Cardiac septum (tissue), 1 donor: ENCODE measurements at regions not wholly inside any gene's neighbourhood (a gene's known extent, or its start where the extent isn't known, plus 50 kb on each side); places are given as distances from the start of the nearest gene placed in this dataset.
"Not testable (repeated sequence)": the region's sequence is repeated elsewhere in the genome, so short reads cannot be mapped to it uniquely, and the experiment has no call there.

Experiments used
- DNase-seq: peaks from one replicate; pipeline ENCODE4 v3.0.0-alpha.2; 2020; ENCODE audit warnings: low spot score
- intact Hi-C: fragments of 100-400 bp; cut with DNase I; formaldehyde crosslinking; loops from one replicate; pipeline ENCODE4 v1.14.0; 2022
- donor health status: DM: no; HTN: no; CAD: no.

DNA sequence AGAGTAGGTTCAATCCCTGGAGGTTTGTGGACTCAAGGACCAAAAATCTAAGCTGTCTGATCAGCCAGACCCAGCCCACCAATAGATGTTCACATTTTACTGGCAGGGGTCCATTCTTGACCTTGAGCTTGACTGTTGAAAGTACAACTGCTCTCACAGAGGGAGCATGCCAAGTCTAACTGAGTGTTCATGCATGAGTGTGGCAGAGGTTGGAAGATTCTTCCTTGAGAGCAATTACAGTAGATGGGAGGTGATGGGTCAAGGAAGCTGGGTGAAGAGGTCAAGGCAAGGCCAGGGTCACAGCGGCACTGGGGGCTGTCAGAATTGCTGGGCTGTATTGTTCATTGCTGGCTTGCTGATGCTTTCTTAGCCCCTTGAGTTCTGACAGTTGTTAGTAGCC, 202.8 kb upstream of the SVIL start:
- intact Hi-C loops: no loop called here
- DNase-seq: no peak

DNA sequence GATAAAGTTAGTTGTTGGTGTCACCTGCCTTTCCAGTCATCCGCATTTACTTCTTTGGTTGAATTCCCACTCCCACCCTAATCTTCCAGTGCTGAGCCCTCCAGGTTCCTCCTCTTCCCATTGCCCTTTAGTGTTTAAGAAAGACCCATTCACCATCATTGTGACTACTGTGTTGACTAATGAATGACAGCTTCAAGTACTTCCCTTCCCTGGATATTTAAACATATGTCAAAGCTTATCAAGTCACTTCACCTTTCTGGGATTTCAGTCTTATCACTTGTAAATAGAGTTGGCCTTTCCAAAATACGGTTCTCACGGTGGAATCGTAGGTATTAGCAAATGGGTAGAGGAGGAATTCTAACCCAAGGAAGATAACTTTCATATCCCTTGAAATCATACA, 201.6 kb upstream of the SVIL start:
- intact Hi-C loops: no loop called here
- DNase-seq: no peak

DNA sequence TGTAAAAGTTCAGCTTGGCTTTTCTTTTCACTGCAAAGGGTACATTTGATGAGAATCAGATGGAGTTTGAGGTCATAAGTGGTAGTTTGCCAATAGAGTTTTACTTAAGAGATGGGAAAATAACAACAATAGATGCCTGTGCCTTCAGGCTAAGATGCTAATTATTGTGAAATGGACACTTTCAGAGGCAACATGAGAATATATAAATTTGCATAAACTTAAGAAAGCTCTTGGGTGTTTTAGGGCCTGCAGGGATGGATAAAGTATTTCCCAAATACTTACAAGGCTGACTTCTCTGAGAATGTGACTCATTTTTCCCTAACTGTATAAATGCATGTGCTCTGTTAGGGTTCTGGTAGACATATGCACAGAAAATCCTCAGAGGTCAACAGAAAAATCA, 200.3 kb upstream of the SVIL start:
- intact Hi-C loops: no loop called here
- no peak for DNase-seq

DNA sequence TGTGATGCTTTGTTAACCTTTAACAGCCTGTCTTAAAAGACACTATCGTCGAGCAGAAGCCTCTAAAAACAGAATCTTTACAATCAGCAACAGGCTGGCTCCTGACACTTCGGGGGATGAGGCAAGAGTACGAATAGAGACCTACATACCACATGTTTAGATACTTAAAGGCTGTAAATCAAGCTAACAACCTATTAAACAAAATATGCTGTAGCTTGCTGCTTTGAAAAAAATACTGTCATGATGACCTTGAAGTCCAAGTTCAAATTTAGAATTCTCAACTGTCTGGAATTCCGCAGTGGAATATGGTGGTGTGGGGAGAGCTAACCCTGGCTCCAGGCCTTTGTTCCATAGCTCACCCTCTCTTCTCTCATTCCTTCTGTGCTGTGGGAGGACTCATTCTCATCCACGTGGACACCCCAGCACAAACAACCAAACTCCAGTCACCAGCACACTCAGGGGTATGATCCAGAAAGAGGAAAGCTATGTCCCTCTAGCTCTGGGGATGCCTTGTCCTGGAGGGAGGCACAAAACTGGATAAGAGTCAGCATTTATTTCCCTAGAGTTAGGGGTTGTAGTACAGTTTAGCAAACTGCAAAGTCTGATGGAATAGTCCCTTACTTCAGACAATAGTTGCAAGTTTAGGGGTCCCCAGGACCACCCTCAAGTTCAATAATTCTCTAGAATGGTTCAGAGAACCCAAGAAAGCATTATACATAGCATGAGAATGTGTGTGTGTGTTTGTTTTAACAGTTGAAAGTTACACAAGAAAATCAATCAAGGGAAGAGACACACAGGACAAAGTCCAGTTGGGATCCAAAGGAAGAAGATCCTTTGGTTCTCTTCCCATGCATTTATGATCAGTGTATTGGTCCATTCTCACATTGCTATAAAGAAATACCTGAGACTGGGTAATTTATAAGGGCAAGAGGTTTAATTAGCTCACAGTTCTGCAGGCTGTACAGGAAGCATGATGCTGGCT, 196.1 kb upstream of the SVIL start:
- no peak for DNase-seq
- intact Hi-C loops: no loop called here

DNA sequence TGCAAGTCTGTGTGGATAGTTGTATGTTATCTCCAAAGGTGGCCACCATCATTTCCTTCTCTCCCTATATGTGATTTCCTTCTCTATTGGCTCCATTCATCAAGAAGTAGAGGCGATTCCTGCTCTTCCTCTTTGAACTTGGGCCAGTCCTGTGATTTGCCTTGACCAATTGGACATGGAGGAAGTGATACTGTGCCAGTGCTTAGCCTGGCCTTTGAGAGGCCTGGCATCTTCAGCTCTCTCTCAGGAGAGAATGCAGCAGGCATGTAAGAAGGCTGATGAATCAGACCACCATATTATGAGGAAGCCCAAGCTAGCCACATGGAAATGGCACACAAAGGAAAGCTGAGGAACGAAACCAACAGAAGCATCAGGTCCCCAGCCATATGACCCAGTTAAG, 195.0 kb upstream of the SVIL start:
- DNase-seq: no peak
- intact Hi-C loops: no loop called here

DNA sequence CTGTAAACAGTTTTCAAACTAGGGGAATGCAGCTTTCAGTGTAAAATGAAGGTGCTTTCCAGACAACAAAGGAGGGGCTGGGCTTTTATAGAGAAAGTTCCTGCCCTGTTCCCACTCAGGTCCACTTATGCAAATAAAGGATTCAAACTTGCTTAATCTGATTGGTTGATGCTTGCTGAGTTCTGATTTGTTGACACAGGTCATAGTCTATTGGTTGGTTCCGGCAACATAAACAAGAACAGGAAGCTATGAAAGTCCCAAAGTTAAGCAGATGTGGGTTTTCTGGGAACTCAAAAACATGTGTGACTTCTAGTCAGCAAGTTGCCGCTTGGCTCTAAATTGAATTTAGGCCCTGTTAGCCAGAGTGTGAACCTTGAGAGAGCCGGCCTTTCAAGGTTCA, 194.2 kb upstream of the SVIL start:
- intact Hi-C loops: no loop called here
- no peak for DNase-seq

DNA sequence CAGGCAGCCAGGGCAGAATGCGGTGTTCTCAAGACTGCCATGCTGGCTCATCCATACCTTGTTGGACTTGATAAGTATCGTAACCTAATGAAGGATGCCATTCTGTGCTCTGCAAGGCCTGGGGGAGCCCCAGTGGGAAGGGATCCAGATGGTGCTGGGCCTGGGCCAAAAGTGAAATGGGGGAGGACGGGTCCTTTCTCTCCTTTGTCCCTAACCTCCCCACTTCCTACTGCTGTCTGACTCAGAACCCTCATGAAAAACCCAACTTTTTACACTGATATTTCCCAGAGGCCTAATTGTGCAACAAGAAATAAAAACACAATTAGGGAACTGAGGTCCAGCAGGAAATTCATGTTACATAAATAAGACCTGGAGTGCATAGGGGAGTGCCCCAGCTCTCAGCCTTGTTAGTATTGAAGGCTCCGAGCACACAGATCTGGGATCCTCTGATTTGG, 193.7 kb upstream of the SVIL start:
- intact Hi-C loops: no loop called here
- no peak for DNase-seq

DNA sequence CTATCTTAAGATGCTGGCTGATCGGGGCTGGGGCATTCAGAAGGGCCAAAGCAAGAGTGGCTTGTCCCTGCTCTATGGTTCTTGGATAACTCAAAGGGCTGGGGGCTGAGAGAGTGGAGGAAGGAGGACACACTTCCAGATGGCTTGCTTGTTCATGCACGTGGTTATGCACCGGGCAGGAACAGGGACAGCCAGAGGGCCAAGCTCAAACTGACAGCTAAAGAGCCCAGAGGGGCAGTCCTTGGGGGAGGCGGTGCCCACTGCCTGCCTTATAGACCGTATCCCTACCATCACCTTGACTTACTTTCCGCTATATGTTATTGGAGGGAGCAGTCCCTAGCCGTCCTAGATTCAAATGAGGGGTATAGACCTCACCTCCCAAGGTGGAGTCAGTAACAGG, 192.7 kb upstream of the SVIL start:
- intact Hi-C loops: no loop called here
- no peak for DNase-seq

DNA sequence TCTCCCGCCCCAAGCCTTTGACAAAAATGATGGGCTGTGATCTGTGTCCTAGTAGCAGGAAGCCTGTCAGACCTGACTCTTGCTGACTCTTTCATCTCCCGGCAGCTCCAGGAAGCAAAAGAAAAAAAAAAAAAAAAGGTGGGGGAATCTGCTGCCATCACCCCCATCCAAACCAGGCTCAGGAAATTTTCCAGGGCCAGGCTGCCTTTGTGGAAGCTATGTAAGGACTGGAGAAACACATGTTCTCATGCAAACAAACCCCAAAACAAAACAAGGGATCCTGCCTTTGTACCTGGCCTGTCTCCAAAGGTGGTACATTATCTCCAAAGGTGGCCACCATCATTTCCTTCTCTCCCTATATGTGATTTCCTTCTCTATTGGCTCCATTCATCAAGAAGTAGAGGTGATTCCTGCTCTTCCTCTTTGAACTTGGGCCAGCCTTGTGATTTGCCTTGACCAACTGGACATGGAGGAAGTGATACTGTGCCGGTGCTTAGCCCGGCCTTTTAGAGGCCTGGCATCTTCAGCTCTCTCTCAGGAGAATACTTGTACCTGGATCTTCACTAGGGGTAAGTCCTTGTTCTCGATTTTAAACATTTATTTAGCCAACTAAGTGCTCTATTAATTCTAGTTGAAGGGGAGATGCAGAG, 192.2 kb upstream of the SVIL start:
- no peak for DNase-seq
- intact Hi-C loops: no loop called here

DNA sequence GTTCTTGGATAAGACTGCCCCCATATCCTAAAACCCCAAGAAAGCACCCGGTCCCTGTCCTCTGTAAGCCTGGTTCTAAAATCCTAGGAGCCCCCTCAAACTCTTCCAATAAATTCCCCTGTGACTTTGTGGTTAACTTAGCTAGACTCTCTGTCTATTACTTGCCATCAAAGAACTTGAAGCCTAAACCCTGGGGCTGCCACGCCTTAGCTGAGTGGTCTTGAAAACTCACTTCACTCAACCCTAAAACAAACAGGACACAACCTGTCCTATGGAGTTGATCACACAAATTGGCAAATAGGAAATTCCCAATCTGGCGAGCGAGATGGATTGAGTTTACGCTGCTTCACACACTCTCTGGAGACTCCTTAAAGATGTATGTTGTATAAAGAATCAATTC, 191.4 kb upstream of the SVIL start:
- DNase-seq: no peak
- intact Hi-C loops: no loop called here

DNA sequence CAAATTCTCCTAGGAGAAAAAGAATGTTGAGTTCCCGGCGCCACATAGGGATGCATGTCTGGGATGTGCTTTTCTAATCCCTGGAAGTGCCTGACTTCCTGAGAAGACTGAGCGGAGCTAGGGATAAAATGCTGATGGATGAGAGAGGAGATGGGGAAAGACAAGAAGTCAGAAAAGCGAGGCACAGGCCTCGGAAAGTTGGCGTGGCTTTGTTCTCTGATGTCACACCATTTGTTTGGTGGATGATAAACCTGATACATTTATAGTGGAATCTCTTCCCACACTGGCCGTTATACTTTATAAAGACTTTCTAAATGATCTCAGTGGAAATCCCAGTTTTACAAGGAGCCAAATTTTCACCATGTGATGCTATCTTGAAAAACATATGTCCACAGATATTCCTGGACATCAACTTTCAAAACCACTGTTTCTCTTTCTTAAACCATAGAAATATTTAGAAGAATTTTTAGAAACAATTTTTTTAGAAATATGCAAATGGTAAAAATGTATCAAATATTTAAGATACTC, 188.8 kb upstream of the SVIL start:
- intact Hi-C loops: no loop called here

DNA sequence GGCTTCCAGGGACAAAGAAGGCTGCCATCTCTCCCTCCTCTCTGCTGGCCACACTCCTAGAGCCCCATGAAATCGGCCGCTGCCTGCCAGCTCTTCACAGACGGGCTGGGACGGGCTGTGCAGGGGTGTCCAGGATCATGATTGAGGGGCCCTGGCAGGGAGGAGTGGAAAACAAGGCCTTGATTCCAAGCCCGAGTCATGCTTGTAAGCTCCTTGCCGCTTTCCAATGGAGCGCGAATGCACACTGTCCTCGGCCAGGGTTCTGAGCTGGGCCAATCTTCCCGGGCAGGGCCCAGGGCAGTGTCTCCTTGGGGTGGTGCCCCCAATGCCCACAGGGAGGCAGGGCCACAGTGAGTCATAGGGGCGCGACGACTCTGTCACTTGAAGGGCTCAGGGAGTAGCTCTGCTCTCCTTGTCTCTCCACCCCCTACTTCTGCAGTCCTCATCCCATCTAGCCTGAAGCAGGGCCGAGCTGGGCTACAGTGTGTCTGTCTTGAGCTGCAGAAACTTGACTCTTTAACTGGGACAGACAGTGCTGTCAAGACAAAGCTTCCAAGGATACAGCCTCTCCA, 186.2 kb upstream of the SVIL start:
- DNase-seq: no peak
- intact Hi-C loops: no loop called here

More for the DNA sequence above, 188.8 kb upstream of the SVIL start:
- DNase-seq: no peak

DNA sequence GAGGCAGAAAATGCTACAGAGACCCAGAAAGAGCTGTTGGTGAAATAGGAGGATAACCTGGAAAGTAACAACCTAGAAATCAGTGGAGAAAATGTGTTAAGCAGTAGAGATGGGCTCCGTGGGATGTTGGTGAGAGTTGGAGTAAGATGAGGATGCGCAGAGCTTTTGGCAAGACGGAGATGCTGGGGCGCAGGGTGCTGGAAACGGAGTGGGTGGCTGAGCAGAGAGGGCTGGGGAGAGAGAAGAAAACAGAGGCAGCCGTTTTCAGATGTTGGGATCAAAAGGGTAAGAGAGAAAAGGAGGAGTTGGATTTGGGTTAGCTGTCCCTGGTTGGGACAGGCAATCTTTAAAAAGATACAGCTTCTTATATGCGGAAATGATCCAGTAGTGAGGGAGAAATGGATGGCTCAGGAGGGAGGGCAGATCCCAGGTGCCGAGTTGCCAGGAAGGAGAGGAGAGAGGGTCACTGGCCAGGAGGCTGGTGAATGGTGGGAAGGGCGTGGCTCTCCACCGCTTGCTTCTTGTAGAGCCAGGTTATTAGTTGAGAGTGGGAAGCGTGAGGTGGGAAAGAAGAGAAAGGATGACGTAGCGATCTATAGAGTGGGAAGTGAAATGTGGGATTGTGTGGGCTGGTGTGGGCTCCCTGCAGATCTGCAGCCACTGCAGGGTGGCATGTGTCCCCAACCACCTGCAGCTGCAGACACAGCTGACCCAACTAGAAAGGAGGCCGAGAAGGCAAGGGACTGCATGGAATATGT, 182.2 kb upstream of the SVIL start:
- intact Hi-C loops: loop anchor here (10.0 kb wide), 1 partner anchor 492 kb away; no protein-coding TSS in a partner anchor
- no peak for DNase-seq

DNA sequence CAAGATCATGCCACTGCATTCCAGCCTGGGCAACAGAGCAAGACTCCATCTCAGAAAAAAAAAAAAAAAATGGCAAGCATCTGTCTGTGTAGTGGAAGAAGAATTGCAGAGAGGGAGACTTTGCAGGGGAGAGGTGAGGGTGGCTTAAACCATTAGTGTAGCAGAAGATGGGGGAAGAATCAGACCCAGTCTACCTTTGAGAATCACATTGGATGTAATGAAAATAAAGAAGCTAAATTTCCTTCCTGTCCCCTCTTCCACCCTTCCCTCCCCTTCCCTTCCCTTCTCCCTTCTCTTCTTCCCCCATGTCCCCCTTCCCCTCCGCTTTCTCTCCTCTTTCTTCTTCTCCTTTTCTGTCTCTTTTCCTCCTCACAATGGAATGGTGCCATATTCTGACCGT, 180.8 kb upstream of the SVIL start:
- no peak for DNase-seq
- intact Hi-C loops: loop anchor here (10.0 kb wide), 1 partner anchor 491 kb away; no protein-coding TSS in a partner anchor

DNA sequence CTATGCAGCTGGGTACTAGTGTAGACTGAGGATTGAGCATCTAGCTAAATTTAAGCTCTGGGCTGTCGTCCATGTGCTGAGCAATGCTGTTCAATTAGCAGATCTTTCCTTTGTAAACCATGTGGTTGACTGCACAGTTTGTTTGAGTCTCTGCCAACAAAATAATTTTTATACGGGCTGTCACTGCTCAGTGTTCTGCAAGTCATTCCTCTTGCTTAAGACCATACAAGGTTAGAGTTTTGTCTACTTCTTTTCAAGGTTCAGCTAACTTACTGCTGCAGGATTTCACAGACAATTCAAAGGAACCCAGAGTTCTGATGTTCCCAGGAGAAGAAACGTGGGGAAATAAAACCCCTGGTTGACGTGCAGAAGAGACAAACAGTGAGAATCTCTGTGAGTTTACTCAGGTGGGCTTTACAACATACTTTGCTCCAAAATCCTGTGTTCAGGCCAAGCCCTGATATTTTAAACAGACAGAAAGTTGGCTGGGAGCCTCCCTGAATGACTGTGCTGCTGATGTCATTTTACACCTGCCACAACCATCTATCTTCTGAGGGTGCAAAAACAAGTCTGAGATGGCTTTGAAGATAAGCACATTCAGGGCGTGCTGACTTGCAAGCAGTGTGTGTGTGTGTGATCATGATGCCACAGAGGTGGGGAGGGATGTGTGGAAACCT, 177.1 kb upstream of the SVIL start:
- intact Hi-C loops: loop anchor here (10.0 kb wide), 1 partner anchor 487 kb away; no protein-coding TSS in a partner anchor
- DNase-seq: no peak

DNA sequence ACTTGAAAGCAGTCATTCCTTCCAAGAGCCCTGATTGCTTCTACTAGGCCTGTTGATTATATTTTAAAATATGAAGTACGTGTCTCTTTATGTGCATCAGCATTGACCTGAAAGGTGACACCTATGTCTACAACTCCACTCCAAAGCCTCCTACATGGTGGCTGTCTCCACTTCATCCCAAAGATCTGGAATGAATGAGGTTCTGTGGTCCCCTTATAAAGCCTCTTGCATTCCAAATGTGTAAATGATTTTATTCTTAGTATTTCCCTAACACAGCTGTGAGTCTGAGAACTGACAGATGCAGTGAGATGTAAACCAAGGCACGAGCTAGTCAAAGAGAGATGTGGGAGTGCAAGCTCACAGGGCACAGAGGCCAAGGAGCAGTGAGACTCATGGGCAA, 176.0 kb upstream of the SVIL start:
- no peak for DNase-seq
- intact Hi-C loops: loop anchor here (10.0 kb wide), 1 partner anchor 486 kb away; no protein-coding TSS in a partner anchor

DNA sequence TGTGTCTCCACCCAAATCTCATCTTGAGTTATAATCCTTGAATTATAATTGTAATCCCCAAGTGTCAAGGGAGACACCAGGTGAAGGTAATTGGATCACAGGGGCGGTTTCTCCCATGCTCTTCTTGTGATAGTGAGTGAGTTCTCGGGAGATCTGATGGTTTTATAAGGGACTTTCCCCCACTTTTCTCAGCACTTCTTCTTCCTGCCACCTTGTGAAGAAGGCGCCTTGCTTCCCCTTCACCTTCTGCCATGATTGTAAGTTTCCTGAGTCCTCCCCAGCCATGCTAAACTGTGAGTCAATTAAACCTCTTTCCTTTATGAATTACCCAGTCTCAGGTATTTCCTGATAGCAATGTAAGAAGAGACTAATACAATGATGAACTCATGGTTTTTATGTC, 175.5 kb upstream of the SVIL start:
- intact Hi-C loops: loop anchor here (10.0 kb wide), 1 partner anchor 485 kb away; no protein-coding TSS in a partner anchor
- not testable (repeated sequence) for DNase-seq

DNA sequence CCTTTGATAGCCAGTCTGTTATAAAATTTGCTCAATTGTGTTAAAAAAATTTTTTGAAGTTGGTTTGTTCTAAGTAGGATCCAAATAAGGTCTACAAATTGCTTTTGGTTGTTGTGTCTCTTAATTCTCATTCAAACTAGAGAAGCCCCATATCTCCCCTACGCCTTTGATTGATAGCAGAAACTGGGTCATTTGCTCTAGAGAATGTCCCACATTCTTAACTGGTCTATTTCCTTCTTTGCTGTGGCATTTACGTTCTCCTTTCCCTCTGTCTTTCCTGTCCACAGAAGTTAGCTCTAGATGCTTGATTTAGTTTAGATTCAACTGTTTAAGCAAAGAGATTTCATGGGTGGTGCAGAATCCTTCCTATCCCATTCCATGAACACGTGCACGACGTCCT, 174.6 kb upstream of the SVIL start:
- intact Hi-C loops: no loop called here
- DNase-seq: no peak
